Hematopoietic multipotent progenitor cell (in vitro differentiated cells): ENCODE measurements at regions not wholly inside any gene's neighbourhood (a gene's known extent, or its start where the extent isn't known, plus 50 kb on each side); places are given as distances from the start of the nearest gene placed in this dataset.
A peak's percentile ranks its signal among the peaks of the same experiment; 100 is the strongest.
"Not testable (repeated sequence)": the region's sequence is repeated elsewhere in the genome, so short reads cannot be mapped to it uniquely, and the experiment has no call there.

Source experiments
- DNase-seq, 3 donors: peaks; one replicate each; pipeline ENCODE4 v3.0.0-alpha.2; 2011 to 2015; ENCODE audit warnings: low read depth in 2 of 3, low spot score in 2 of 3

GRCh38 chr2:55811048-55811447, 112.5 kb downstream of the EFEMP1 start:
- no peak for DNase-seq

GRCh38 chr2:55810622-55811020, 113.0 kb downstream of the EFEMP1 start:
- DNase-seq: no peak

- DNase-seq: no peak
Observed at GRCh38 chr2:55809875-55810621, 113.5 kb downstream of the EFEMP1 start.

- no peak for DNase-seq
Observed at GRCh38 chr2:55807900-55808299, 114.3 kb upstream of the PNPT1 start.

- no peak for DNase-seq
Observed at GRCh38 chr2:55805686-55806085, 112.0 kb upstream of the PNPT1 start.

GRCh38 chr2:55804535-55804934, 110.9 kb upstream of the PNPT1 start:
- no peak for DNase-seq

GRCh38 chr2:55802067-55802466, 108.4 kb upstream of the PNPT1 start:
- DNase-seq: no peak

GRCh38 chr2:55801436-55801835, 107.8 kb upstream of the PNPT1 start:
- DNase-seq: no peak

- not testable (repeated sequence) for DNase-seq
Observed at GRCh38 chr2:55799624-55800023, 106.0 kb upstream of the PNPT1 start.

- no peak for DNase-seq
Observed at GRCh38 chr2:55796121-55796520, 102.5 kb upstream of the PNPT1 start.

- not testable (repeated sequence) for DNase-seq
Observed at GRCh38 chr2:55793602-55794001, 100.0 kb upstream of the PNPT1 start.

GRCh38 chr2:55786280-55786679, 92.6 kb upstream of the PNPT1 start:
- DNase-seq: no peak

- not testable (repeated sequence) for DNase-seq
Observed at GRCh38 chr2:55783751-55784150, 90.1 kb upstream of the PNPT1 start.

GRCh38 chr2:55782528-55783173, 89.0 kb upstream of the PNPT1 start:
- DNase-seq: no peak

GRCh38 chr2:55781542-55781941, 87.9 kb upstream of the PNPT1 start:
- DNase-seq: no peak

GRCh38 chr2:55780697-55781096, 87.1 kb upstream of the PNPT1 start:
- DNase-seq: no peak

GRCh38 chr2:55779459-55780421, 86.1 kb upstream of the PNPT1 start:
- peak in 1 of 3 donors; percentile 2 for DNase-seq

GRCh38 chr2:55776966-55777365, 83.3 kb upstream of the PNPT1 start:
- no peak for DNase-seq

GRCh38 chr2:55776479-55776878, 82.8 kb upstream of the PNPT1 start:
- DNase-seq: no peak

GRCh38 chr2:55775828-55776227, 82.2 kb upstream of the PNPT1 start:
- no peak for DNase-seq

GRCh38 chr2:55773651-55774050, 80.0 kb upstream of the PNPT1 start:
- not testable (repeated sequence) for DNase-seq
